ENCODE measurements at regions not wholly inside any gene's neighbourhood (a gene's known extent, or its start where the extent isn't known, plus 50 kb on each side); places are given as distances from the start of the nearest gene placed in this dataset.

DNA sequence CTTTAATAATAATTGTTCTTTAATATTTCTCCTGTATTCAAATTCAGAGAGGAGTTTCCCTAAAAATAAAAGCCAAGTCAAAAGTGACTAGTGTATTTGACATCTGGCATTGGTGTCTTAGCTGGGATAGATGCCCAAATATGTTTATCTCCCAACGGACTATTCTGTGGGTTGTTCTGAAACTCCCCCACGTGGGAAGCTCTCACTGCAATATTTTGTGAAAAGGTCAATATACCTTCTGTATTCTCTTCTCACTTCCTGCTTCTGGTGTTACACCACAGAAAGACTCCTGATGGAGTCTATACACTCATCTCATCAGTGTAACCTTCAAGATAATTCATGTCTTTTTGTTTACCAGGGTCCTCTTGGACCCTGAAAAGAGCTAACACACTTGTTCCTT, 2052.8 kb upstream of the TENM3 start:
- no peak overlapping the region for H3K27ac ChIP-seq (replicated peaks)
- no peak for DNase-seq (ENCODE audit: low read depth in 1 of 2, low spot score in 1 of 2)
- TF ChIP-seq, protein P1, sequence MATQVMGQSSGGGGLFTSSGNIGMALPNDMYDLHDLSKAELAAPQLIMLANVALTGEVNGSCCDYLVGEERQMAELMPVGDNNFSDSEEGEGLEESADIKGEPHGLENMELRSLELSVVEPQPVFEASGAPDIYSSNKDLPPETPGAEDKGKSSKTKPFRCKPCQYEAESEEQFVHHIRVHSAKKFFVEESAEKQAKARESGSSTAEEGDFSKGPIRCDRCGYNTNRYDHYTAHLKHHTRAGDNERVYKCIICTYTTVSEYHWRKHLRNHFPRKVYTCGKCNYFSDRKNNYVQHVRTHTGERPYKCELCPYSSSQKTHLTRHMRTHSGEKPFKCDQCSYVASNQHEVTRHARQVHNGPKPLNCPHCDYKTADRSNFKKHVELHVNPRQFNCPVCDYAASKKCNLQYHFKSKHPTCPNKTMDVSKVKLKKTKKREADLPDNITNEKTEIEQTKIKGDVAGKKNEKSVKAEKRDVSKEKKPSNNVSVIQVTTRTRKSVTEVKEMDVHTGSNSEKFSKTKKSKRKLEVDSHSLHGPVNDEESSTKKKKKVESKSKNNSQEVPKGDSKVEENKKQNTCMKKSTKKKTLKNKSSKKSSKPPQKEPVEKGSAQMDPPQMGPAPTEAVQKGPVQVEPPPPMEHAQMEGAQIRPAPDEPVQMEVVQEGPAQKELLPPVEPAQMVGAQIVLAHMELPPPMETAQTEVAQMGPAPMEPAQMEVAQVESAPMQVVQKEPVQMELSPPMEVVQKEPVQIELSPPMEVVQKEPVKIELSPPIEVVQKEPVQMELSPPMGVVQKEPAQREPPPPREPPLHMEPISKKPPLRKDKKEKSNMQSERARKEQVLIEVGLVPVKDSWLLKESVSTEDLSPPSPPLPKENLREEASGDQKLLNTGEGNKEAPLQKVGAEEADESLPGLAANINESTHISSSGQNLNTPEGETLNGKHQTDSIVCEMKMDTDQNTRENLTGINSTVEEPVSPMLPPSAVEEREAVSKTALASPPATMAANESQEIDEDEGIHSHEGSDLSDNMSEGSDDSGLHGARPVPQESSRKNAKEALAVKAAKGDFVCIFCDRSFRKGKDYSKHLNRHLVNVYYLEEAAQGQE (IDR thresholded peaks at IDR 0.05; ENCODE audit: insufficient replicate concordance, low read depth), result no peak
- TF ChIP-seq, protein P2, sequence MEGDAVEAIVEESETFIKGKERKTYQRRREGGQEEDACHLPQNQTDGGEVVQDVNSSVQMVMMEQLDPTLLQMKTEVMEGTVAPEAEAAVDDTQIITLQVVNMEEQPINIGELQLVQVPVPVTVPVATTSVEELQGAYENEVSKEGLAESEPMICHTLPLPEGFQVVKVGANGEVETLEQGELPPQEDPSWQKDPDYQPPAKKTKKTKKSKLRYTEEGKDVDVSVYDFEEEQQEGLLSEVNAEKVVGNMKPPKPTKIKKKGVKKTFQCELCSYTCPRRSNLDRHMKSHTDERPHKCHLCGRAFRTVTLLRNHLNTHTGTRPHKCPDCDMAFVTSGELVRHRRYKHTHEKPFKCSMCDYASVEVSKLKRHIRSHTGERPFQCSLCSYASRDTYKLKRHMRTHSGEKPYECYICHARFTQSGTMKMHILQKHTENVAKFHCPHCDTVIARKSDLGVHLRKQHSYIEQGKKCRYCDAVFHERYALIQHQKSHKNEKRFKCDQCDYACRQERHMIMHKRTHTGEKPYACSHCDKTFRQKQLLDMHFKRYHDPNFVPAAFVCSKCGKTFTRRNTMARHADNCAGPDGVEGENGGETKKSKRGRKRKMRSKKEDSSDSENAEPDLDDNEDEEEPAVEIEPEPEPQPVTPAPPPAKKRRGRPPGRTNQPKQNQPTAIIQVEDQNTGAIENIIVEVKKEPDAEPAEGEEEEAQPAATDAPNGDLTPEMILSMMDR (IDR thresholded peaks at IDR 0.05; ENCODE audit: insufficient read depth, low read length), result no peak
- TF ChIP-seq GABPA (IDR thresholded peaks at IDR 0.05; ENCODE audit: low read depth) (no peak), POLR2AphosphoS5 (IDR thresholded peaks at IDR 0.05; ENCODE audit: low read depth) (no peak), SPI1 (IDR thresholded peaks at IDR 0.05; ENCODE audit: borderline replicate concordance, low read depth) (no peak)
- no peaks in the 10 kb centered on the region for H3K27me3 ChIP-seq (ENCODE audit: insufficient read depth, poor library complexity, severe bottlenecking)
- H3K4me3 ChIP-seq (replicated peaks; ENCODE audit: insufficient read depth, low read length), result no peak overlapping the region

DNA sequence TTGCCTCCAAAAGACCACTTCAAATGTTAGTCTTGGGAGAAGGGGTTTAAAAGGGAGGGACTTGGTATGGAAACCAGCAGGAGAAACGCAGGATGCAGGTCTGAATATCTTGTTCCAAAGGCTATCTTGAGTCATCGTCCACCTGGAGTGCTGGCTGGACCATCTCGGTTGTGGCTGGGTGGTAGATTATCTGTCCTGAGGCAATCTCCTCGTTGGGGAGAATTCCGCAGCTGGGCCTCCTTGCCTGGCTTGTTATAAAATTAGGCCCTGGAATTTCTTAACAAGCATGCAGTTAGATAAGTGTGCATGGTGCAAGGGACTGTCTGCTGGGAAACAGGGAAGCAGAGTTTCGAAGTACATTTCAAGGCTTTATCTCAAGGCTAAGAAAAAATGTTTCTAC, 2045.7 kb upstream of the TENM3 start:
- no peak for DNase-seq (ENCODE audit: low read depth in 1 of 2, low spot score in 1 of 2)
- TF ChIP-seq POLR2AphosphoS5 (IDR thresholded peaks at IDR 0.05; ENCODE audit: low read depth) (no peak), SPI1 (IDR thresholded peaks at IDR 0.05; ENCODE audit: borderline replicate concordance, low read depth) (no peak), GABPA (IDR thresholded peaks at IDR 0.05; ENCODE audit: low read depth) (no peak)
- TF ChIP-seq, protein P1 (IDR thresholded peaks at IDR 0.05; ENCODE audit: insufficient replicate concordance, low read depth), result no peak
- TF ChIP-seq, protein P2 (IDR thresholded peaks at IDR 0.05; ENCODE audit: insufficient read depth, low read length), result no peak
- Histone ChIP-seq H3K4me3 (replicated peaks; ENCODE audit: insufficient read depth, low read length) (no peak overlapping the region), H3K27me3 (ENCODE audit: insufficient read depth, poor library complexity, severe bottlenecking) (no peaks in the 10 kb centered on the region), H3K27ac (replicated peaks) (no peak overlapping the region)

DNA sequence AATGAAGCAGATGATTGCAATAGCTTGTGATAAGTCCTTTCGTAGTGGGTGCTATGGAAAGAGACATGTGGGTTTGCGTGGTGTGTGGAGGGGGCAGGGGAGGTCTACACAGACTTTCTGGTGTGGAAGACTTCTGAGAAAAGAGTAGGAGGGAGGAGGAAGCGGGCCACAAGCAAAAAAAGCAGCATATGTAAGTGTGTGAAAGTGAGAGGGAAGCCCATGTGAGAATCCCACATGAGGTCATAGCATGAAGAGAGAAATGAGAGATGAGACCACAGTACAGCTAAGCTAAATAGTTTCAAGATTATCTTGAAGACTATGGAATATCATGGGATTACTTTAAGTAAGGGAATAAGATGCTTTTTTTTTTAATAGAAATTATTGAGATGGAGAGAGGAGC, 2039.9 kb upstream of the TENM3 start:
- H3K27me3 ChIP-seq (ENCODE audit: insufficient read depth, poor library complexity, severe bottlenecking), result no peaks in the 10 kb centered on the region
- no peak for DNase-seq (ENCODE audit: low read depth in 1 of 2, low spot score in 1 of 2)
- TF ChIP-seq SPI1 (IDR thresholded peaks at IDR 0.05; ENCODE audit: borderline replicate concordance, low read depth) (no peak), POLR2AphosphoS5 (IDR thresholded peaks at IDR 0.05; ENCODE audit: low read depth) (no peak), GABPA (IDR thresholded peaks at IDR 0.05; ENCODE audit: low read depth) (no peak)
- TF ChIP-seq, protein P2 (IDR thresholded peaks at IDR 0.05; ENCODE audit: insufficient read depth, low read length), result no peak
- TF ChIP-seq, protein P1 (IDR thresholded peaks at IDR 0.05; ENCODE audit: insufficient replicate concordance, low read depth), result no peak
- H3K4me3 ChIP-seq (replicated peaks; ENCODE audit: insufficient read depth, low read length), result no peak overlapping the region
- no peak overlapping the region for H3K27ac ChIP-seq (replicated peaks)

All from HL-60 (cell line).